GM12892 (cell line): ENCODE measurements at regions not wholly inside any gene's neighbourhood (a gene's known extent, or its start where the extent isn't known, plus 50 kb on each side); places are given as distances from the start of the nearest gene placed in this dataset.

Source experiments
- POLR2A ChIP-seq: IDR thresholded peaks from 2 replicates; pipeline ENCODE4 v1.6.1; 2011; ENCODE audit warnings: low read depth, low read length, control low read depth
- POLR2AphosphoS5 ChIP-seq: IDR thresholded peaks from 2 replicates; pipeline ENCODE4 v1.6.1; 2011; ENCODE audit warnings: low read depth, low read length, control low read depth
- TAF1 ChIP-seq: IDR thresholded peaks from 2 replicates; pipeline ENCODE4 v1.6.1; 2011; ENCODE audit warnings: low read depth, mild to moderate bottlenecking, control low read depth, low read length, borderline replicate concordance

DNA sequence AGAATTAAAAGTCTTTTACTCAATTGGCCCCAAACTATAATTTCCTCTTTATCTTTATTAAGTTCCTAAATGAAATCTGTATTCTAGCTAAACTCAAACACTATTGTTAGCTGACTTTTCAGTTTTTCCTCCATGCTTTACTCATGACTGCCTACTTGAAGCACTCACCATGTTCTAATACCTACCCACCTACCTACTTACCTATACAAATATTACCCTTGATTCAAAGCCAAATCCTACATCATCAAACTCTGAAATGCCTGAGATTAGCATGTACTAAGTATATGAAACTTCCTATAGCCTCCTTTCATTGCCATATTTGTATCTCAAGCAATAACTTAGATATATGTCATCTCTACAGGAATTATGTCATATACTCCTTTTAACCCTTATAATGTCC is 259.7 kb downstream of the HDGFL1 start:
- no peak for TF ChIP-seq POLR2AphosphoS5
- TF ChIP-seq POLR2A: no peak
- TF ChIP-seq TAF1: no peak
